ENCODE measurements at regions not wholly inside any gene's neighbourhood (a gene's known extent, or its start where the extent isn't known, plus 50 kb on each side); places are given as distances from the start of the nearest gene placed in this dataset.
"Not testable (repeated sequence)": the region's sequence is repeated elsewhere in the genome, so short reads cannot be mapped to it uniquely, and the experiment has no call there.

DNA sequence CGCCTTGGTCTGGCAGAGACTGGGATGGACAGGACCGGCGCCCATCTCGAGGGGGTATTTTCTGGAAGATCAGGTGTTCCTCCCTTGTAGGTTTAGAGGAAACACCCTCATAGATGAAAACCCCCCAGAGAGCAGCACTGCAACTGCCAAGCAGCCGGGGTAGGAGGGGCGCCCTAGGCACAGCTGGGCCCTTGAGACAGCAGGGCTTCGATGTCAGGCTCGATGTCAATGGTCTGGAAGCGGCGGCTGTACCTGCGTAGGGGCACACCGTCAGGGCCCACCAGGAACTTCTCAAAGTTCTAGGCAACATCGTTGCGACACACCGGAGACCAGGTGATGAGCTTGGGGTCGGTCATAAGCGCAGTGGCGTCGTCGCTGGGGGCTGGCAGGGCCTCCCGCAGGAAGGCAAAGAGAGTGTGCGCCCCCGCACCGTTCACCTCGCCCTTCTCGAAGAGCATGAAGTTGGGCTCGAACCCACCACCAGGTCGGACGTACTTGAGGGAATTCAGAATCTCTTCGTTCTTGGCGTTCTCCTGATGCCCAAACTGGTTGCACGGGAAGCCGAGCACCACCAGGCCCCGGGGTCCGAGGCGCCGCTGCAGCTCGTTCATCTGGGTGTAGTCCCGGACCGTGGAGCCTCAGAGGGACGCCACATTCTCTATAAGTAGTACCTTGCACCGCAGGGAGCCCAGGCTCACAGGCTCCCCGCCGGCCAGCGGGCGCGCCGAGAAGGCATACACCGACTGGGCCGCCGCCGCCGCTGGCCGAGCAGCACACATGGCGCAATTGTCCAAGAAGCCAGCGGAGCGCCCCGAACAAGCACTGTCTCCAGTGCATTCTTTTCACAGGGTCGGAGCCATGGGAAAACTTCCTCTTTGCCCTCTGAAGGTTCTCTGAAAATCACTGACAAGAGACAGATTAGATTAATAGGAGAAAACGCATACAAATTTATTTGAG, 59.0 kb upstream of the ATXN3L start:
- DNase-seq, result not testable (repeated sequence)

DNA sequence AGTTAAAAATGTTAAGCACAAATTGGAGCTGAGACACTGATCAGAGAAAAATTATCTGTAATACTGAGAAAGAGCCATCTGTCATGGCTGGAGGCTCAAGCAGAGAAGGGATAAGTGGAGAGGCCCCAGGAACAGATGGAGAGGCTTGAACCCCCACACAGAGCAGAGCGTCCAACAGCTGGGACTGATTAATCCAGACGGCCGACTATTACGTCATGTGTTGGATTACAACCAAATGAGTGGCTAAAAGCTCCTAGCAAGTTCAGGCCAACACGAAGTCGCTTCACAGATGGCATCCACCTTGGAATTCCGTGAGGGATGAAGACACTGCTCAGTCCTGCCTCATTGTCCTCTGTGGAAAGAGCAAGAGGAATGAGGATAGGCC, 57.7 kb upstream of the ATXN3L start:
- no peak for DNase-seq

DNA sequence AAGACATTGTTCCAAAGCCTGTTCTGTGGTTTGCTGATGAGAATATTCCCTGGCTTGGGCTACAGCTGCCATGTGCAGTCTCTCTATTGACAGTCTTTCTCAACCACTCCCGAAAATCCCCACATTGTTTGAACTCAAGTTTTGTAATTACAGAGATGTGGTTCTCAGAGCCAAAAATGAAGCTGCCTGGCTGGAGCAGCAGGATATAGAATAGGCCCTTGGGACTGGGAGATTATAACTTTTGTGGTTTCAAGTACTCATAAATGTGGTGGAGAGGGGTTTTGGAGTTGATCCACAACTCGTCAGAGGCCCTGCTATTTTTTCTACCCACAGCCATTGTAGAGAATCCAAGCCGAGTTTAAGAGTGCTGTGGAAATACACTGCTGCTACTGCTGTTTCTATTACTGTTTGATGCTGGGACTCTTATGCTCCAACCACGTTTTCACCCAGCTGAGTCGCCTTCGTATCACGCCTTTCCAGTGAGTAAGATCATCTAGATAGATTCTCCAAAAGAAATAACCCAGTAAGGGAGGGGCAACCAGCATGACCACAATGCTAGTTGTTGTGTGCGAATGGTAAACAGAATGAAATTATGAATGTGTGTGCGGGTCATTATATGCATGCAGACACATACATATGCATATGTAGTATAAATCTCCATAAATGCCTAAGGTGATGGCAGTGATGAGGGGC, 57.1 kb upstream of the ATXN3L start:
- no peak for DNase-seq

DNA sequence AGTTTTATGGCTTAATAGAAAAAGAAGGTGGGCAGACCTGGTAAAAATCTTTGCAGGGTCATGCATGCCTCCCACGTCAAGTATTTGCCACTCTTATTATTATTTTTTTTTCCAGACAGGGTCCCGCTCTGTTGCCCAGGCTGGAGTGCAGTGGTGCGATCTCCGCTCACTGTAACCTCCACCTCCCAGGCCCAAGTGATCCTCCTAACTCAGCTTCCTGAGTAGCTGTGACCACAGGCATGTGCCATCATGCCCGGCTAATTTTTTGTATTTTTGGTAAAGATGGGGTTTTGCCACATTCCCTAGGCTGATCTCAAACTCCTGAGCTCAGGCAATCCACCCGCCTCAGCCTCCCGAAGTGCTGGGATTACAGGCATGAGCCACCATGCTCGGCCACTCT, 55.7 kb upstream of the ATXN3L start:
- not testable (repeated sequence) for DNase-seq

DNA sequence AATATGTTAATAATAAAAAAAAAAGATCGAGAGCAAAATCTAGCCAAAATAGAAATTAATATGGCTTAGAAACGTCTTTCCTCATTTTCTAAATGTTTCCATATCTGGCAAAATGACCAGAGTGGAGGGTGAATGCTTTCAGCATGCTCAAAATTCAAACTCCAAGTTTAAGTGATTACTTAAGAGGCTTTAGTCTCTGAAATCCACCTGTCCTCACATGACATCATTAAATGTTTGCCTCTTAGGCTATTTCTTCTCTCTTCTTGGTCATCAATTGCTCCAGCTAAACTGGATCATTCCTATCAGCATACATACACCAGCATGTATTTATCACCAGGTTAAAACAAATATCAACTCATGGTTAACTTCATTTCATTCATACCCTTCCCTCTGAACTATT, 54.5 kb upstream of the ATXN3L start:
- DNase-seq, result no peak

- no peak for DNase-seq
Measured at GRCh38 chrX:13373431-13374187, 53.8 kb upstream of the ATXN3L start.

DNA sequence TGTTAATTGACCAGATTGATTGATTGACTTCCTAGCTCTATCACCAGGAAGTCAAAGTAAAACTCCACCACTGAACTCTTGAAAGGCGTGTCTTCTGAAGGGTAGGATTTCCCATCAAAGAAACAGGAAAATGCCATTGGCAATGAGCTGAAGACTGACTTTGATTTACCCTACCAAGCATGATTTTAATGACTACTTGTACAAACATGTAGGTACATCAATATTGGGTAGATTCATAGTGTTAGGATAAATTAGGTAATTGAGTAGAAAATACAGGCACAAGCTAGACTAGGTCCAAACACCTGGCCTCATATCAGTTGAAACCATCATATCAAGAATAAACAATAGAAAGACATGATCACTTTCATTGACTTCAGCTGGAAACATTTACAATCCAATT, 53.2 kb upstream of the ATXN3L start:
- no peak for DNase-seq

DNA sequence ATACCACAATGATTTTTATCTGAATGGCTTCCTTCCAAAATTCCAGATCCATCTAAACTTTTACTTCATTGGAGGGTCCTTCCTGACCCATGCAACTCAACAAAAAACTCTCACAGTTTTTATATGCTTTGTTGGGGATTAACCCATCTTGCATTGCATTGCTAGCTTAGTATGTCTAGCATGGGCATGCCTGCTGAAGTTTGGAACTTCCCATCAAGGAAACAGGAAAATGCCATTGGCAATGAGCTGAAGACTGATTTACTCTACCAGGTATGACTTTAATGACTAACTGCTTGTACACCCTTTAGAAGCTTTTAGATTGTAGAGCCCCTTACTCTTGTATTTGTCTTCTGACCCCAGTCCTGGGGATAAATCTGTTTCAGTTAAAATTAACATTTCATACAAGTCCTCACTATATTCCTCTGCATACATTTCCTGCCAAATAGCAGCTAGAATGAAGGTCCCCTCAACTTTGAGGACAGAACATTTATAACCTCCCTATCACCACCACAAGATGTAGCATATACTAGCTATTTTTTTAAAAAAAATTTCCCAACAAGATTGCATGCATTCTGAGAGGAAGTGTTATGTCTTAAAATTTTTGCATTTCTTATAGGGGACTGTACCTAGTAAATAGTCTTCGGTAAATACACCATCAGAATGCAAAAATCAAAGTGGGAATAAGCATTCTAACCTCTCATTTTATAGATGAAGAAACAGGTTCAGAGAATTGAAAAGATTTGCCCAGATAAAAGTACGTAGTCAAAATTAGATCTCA, 52.5 kb upstream of the ATXN3L start:
- DNase-seq, result no peak

GRCh38 chrX:13371186-13371585, 51.3 kb upstream of the ATXN3L start:
- no peak for DNase-seq

DNA sequence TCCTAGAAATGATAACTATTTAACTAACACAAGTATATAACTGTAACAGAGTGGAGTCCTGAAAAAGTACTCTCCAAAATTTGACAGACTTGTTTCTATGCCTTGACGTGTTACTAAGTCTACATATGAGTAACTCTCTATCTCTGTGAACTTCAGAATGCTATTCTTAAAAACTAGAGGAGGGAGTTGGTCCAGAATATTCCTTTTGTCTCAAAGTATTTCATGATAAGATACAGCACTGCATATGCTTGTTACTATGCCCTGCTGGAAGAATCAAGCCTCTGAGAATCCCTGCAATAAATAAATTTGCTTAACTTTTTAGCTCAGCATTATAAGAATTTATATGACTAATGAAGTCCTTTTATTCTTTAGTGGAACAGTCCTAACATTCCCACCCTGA, 50.9 kb upstream of the ATXN3L start:
- DNase-seq, result no peak
